Activated CD8-positive, alpha-beta memory T cell treated with anti-CD3 and anti-CD28 coated beads, Interleukin-2, amount 50 U/mL, for 48 hours (primary cell): ENCODE measurements at regions not wholly inside any gene's neighbourhood (a gene's known extent, or its start where the extent isn't known, plus 50 kb on each side); places are given as distances from the start of the nearest gene placed in this dataset.
"Not testable (repeated sequence)": the region's sequence is repeated elsewhere in the genome, so short reads cannot be mapped to it uniquely, and the experiment has no call there.

Experiments
- DNase-seq: peaks from one replicate; pipeline ENCODE4 v3.0.0-alpha.2; 2020

- DNase-seq, result not testable (repeated sequence)
Observed at GRCh38 chr12:131214936-131215335, 261.2 kb downstream of the ADGRD1 start.

GRCh38 chr12:131216587-131216986 is 262.9 kb downstream of the ADGRD1 start:
- DNase-seq, result not testable (repeated sequence)

GRCh38 chr12:131217024-131217586 is 263.4 kb downstream of the ADGRD1 start:
- no peak for DNase-seq

- no peak for DNase-seq
Observed at GRCh38 chr12:131218026-131218922, 264.6 kb downstream of the ADGRD1 start.

GRCh38 chr12:131218923-131219669 is 265.4 kb downstream of the ADGRD1 start:
- DNase-seq, result no peak

GRCh38 chr12:131219670-131220330 is 266.1 kb downstream of the ADGRD1 start:
- no peak for DNase-seq

GRCh38 chr12:131220331-131220685 is 266.6 kb downstream of the ADGRD1 start:
- no peak for DNase-seq

GRCh38 chr12:131221061-131221956 is 267.6 kb downstream of the ADGRD1 start:
- no peak for DNase-seq

- no peak for DNase-seq
Observed at GRCh38 chr12:131221957-131222328, 268.2 kb downstream of the ADGRD1 start.

GRCh38 chr12:131222329-131223139 is 268.8 kb downstream of the ADGRD1 start:
- no peak for DNase-seq

GRCh38 chr12:131223171-131223761 is 269.6 kb downstream of the ADGRD1 start:
- DNase-seq, result no peak

GRCh38 chr12:131223791-131224225 is 270.1 kb downstream of the ADGRD1 start:
- DNase-seq, result no peak

GRCh38 chr12:131224226-131225065 is 270.7 kb downstream of the ADGRD1 start:
- DNase-seq, result not testable (repeated sequence)

GRCh38 chr12:131225066-131225380 is 271.3 kb downstream of the ADGRD1 start:
- DNase-seq, result not testable (repeated sequence)

- no peak for DNase-seq
Observed at GRCh38 chr12:131226345-131227265, 272.9 kb downstream of the ADGRD1 start.

- not testable (repeated sequence) for DNase-seq
Observed at GRCh38 chr12:131227641-131228040, 273.9 kb downstream of the ADGRD1 start.

GRCh38 chr12:131229079-131229425 is 275.3 kb downstream of the ADGRD1 start:
- not testable (repeated sequence) for DNase-seq

GRCh38 chr12:131229426-131230339 is 276.0 kb downstream of the ADGRD1 start:
- DNase-seq, result no peak
